ENCODE measurements at regions not wholly inside any gene's neighbourhood (a gene's known extent, or its start where the extent isn't known, plus 50 kb on each side); places are given as distances from the start of the nearest gene placed in this dataset.

DNA sequence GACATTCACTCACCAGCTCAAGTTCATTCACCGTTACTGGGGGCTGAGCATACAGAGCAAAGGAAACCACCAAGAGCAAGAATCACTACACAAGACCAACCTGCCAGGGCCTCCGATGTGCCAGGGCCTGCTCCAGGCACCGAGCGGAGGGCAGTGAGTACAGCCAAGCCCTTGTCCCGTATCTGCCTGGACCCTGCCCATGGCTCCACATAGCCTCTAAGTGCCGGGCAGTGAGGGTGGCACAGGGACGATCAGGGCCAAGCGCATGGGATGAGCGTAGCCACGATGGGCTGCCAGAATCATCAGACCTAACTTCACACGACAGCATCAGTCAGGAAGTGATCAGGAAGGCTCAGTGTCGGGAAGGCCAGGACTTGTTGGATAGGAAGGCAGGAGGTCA, 199.6 kb downstream of the BCL11B start:
- Histone ChIP-seq H3K4me1 (ENCODE audit: control insufficient read depth, insufficient read depth, low read length) (no peaks in the 10 kb centered on the region), H3K9me3 (ENCODE audit: control insufficient read depth, insufficient read depth, low read length) (peaks cover 2% of the 10 kb centered on the region), H3K36me3 (ENCODE audit: control insufficient read depth, insufficient read depth, low read length) (no peaks in the 10 kb centered on the region), H3K27me3 (ENCODE audit: control insufficient read depth, insufficient read depth, low read length) (no peaks in the 10 kb centered on the region), H3K4me3 (ENCODE audit: low read depth, low read length) (no peak overlapping the region), H3K27ac (ENCODE audit: low read depth, low read length) (no peak overlapping the region)
- DNase-seq (ENCODE audit: low read depth in 4 of 6, low spot score in 6 of 6), result no peak
- WGBS (ENCODE audit: insufficient coverage), result 96% methylated on average over 12 of the region's 12 CpGs

DNA sequence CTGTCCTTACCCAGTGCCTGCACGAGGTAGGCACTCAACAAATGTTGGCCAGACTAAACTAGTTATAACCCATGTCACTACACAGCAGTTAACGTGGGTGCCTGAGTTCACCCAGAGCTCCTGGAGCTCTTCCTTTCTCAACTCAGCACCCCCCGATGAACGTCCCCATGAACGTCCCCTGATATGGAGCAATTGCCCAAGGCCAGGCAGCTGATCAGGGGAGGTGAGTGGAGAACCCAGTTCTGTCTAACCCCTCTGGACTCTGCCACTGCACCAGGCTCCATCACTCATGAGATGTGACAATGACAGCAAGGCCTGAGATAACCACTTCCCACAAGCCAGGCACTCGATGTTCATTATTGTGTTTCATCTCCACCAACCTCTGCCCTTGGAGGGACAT, 199.0 kb downstream of the BCL11B start:
- no peaks in the 10 kb centered on the region for H3K4me1 ChIP-seq (ENCODE audit: control insufficient read depth, insufficient read depth, low read length)
- H3K4me3 ChIP-seq (ENCODE audit: low read depth, low read length), result no peak overlapping the region
- peaks cover 2% of the 10 kb centered on the region for H3K9me3 ChIP-seq (ENCODE audit: control insufficient read depth, insufficient read depth, low read length)
- no peaks in the 10 kb centered on the region for H3K36me3 ChIP-seq (ENCODE audit: control insufficient read depth, insufficient read depth, low read length)
- no peaks in the 10 kb centered on the region for H3K27me3 ChIP-seq (ENCODE audit: control insufficient read depth, insufficient read depth, low read length)
- DNase-seq (ENCODE audit: low read depth in 4 of 6, low spot score in 6 of 6), result no peak
- WGBS (ENCODE audit: insufficient coverage), result 93% methylated on average over 5 of the region's 6 CpGs
- H3K27ac ChIP-seq (ENCODE audit: low read depth, low read length), result no peak overlapping the region

DNA sequence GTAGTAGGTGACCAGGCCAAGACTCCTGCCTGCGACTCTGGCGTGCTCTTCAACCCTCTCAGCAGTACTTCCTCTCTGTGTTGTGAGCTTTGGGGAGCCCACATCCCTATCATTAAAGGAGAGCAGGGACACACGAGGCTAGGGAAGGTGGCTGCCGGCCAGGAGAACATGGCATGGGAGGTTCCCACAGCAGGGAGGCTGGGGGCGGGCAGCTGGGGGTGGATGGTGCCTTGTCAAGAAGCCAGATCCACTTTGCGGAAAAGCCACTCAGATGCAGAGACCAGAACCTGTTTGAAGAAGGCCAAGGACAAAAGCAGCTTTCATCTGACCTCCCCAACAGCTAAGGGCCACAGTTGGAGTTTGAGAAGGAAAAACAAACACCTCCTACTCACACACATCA, 198.6 kb downstream of the BCL11B start:
- no peak overlapping the region for H3K4me3 ChIP-seq (ENCODE audit: low read depth, low read length)
- no peaks in the 10 kb centered on the region for H3K4me1 ChIP-seq (ENCODE audit: control insufficient read depth, insufficient read depth, low read length)
- WGBS (ENCODE audit: insufficient coverage), result 54% methylated on average over 2 of the region's 6 CpGs
- peaks cover 2% of the 10 kb centered on the region for H3K9me3 ChIP-seq (ENCODE audit: control insufficient read depth, insufficient read depth, low read length)
- no peak overlapping the region for H3K27ac ChIP-seq (ENCODE audit: low read depth, low read length)
- H3K36me3 ChIP-seq (ENCODE audit: control insufficient read depth, insufficient read depth, low read length), result no peaks in the 10 kb centered on the region
- H3K27me3 ChIP-seq (ENCODE audit: control insufficient read depth, insufficient read depth, low read length), result no peaks in the 10 kb centered on the region
- no peak for DNase-seq (ENCODE audit: low read depth in 4 of 6, low spot score in 6 of 6)

DNA sequence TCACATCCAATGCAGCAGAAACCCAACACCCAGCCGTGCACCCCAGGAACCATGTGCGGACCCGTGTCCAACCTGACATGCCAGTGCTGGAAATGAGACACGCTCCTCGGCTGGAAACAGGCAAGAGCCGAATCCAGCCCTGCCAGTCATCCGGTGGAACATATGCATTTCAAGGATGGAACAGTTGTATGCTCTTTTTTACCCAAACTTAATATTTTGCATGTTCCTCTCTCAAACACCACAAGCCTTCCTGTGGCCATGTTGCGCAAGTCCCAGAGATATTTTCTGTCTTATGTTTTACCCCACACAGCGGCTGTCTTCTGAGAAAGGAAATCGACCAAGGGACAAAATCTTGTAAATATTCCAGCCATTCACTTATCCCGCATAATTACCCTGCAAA, 196.9 kb downstream of the BCL11B start:
- H3K27me3 ChIP-seq (ENCODE audit: control insufficient read depth, insufficient read depth, low read length), result no peaks in the 10 kb centered on the region
- no peaks in the 10 kb centered on the region for H3K36me3 ChIP-seq (ENCODE audit: control insufficient read depth, insufficient read depth, low read length)
- H3K4me1 ChIP-seq (ENCODE audit: control insufficient read depth, insufficient read depth, low read length), result no peaks in the 10 kb centered on the region
- no peak for DNase-seq (ENCODE audit: low read depth in 4 of 6, low spot score in 6 of 6)
- H3K4me3 ChIP-seq (ENCODE audit: low read depth, low read length), result no peak overlapping the region
- no peak overlapping the region for H3K27ac ChIP-seq (ENCODE audit: low read depth, low read length)
- peaks cover 2% of the 10 kb centered on the region for H3K9me3 ChIP-seq (ENCODE audit: control insufficient read depth, insufficient read depth, low read length)
- WGBS (ENCODE audit: insufficient coverage), result 83% methylated on average over 11 of the region's 11 CpGs

DNA sequence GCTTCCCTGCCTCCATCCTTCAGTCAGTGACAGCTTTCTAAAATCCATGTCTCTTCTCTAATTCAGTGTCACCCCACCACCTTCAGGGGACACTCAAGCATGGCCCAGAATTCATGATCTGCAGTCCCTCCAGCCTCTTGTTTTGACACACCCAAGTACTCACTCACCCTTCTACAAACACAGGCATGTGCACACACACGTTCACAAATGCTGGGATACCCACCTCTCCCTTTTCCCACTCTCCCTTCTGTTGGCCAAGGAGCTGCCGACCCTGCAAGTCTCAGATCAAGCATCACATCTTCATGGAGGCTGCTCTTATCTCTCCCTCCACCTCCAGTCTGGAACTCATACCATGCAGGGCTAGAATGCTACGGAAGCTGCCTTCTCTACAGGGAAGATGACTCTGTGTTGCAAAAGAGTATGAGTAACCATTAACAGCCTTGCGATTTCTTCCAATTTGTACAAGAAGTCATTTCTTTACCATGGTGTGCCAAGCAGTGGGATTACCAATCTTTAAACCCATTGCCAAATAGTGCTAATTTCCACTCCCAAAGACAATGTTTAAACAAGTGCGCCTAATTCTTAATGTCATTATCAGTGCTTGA, 196.1 kb downstream of the BCL11B start:
- no peaks in the 10 kb centered on the region for H3K4me1 ChIP-seq (ENCODE audit: control insufficient read depth, insufficient read depth, low read length)
- DNase-seq (ENCODE audit: low read depth in 4 of 6, low spot score in 6 of 6), result no peak
- peaks cover under 1% of the 10 kb centered on the region for H3K9me3 ChIP-seq (ENCODE audit: control insufficient read depth, insufficient read depth, low read length)
- no peak overlapping the region for H3K4me3 ChIP-seq (ENCODE audit: low read depth, low read length)
- WGBS (ENCODE audit: insufficient coverage), result 59% methylated on average over 2 of the region's 5 CpGs
- no peak overlapping the region for H3K27ac ChIP-seq (ENCODE audit: low read depth, low read length)
- no peaks in the 10 kb centered on the region for H3K27me3 ChIP-seq (ENCODE audit: control insufficient read depth, insufficient read depth, low read length)
- H3K36me3 ChIP-seq (ENCODE audit: control insufficient read depth, insufficient read depth, low read length), result no peaks in the 10 kb centered on the region

DNA sequence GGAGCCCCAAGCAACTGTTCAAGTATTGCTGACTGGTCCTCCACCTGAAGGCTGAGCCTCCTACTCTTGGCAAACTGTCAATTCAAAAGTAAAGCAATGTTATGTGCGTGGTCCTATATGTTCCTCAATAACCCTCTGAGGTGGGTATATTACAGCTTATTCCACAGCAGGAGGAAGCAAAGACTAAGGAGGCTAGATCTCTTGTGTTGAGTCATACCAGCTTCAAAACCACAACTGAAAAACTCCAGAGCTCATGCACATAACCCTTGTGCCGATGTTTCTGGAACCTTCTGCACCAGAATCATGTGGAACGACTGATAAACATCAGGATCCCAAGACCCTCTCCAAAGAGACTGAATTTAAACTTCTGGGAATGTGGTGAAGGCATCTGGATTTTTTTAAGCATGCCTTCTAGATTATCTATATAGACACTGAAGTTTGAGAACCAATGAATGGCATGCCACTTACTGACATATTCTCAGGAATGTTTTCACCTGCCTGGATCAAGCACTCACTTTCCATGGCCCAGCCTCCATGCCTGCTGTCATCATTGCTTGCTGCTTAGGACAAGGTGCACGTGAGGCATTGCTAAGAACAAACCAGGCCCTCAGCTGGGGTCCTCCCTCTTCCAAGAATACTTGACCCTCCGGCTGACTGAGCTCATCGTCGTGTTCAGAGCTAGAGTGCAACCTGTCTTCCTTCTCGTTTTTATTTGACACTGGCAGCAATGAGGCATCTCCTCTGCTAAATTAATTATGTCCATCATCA, 194.7 kb downstream of the BCL11B start:
- no peak overlapping the region for H3K27ac ChIP-seq (ENCODE audit: low read depth, low read length)
- no peak for DNase-seq (ENCODE audit: low read depth in 4 of 6, low spot score in 6 of 6)
- H3K9me3 ChIP-seq (ENCODE audit: control insufficient read depth, insufficient read depth, low read length), result no peaks in the 10 kb centered on the region
- H3K36me3 ChIP-seq (ENCODE audit: control insufficient read depth, insufficient read depth, low read length), result no peaks in the 10 kb centered on the region
- no peak overlapping the region for H3K4me3 ChIP-seq (ENCODE audit: low read depth, low read length)
- 79% methylated on average over 5 of the region's 8 CpGs for WGBS (ENCODE audit: insufficient coverage)
- H3K4me1 ChIP-seq (ENCODE audit: control insufficient read depth, insufficient read depth, low read length), result no peaks in the 10 kb centered on the region
- H3K27me3 ChIP-seq (ENCODE audit: control insufficient read depth, insufficient read depth, low read length), result no peaks in the 10 kb centered on the region

DNA sequence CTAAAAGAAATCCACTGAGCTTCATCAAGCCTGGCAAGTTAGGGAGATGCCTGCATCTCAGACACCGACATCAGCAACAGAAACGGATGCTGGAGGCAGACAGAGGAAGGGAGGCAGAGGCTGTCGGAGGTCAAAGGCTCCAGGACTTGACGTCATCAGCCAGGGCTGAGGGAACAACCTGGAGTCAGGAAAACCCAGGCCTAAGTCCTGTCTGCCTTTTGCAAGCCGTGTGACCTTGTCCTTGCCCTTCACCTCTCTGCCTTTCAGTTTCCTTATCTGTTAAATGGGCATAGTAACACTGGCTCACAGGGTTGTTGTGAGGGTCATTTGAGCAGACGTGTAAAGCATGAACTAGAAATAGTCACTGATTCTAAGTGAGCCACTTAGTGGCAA, 194.2 kb downstream of the BCL11B start:
- 95% methylated on average over 4 of the region's 6 CpGs for WGBS (ENCODE audit: insufficient coverage)
- no peaks in the 10 kb centered on the region for H3K4me1 ChIP-seq (ENCODE audit: control insufficient read depth, insufficient read depth, low read length)

DNA sequence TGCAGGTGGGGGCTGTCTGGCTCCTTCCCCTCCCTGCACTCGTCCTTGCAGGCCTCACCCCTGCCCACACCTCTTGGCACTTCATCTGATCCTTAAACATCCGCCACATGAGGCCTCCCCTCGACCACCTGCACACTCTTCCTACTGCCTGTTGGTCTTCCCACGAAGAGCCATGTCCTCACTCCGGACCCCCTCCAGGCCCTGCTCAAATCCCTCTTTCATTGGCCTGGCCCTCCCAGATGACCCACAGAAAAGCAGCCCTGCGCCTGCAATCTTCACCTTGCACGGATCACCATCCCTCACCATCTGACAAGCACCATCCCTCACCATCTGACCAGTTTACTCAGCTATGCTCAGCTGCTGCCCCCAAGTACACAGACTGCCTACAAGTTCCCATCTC, 193.6 kb downstream of the BCL11B start:
- Histone ChIP-seq H3K4me1 (ENCODE audit: control insufficient read depth, insufficient read depth, low read length) (no peaks in the 10 kb centered on the region), H3K9me3 (ENCODE audit: control insufficient read depth, insufficient read depth, low read length) (no peaks in the 10 kb centered on the region), H3K4me3 (ENCODE audit: low read depth, low read length) (no peak overlapping the region), H3K27me3 (ENCODE audit: control insufficient read depth, insufficient read depth, low read length) (no peaks in the 10 kb centered on the region), H3K27ac (ENCODE audit: low read depth, low read length) (no peak overlapping the region), H3K36me3 (ENCODE audit: control insufficient read depth, insufficient read depth, low read length) (no peaks in the 10 kb centered on the region)
- WGBS (ENCODE audit: insufficient coverage), result 82% methylated on average over 7 of the region's 7 CpGs
- DNase-seq (ENCODE audit: low read depth in 4 of 6, low spot score in 6 of 6), result no peak

More for the DNA sequence above, 194.2 kb downstream of the BCL11B start:
- Histone ChIP-seq H3K36me3 (ENCODE audit: control insufficient read depth, insufficient read depth, low read length) (no peaks in the 10 kb centered on the region), H3K27ac (ENCODE audit: low read depth, low read length) (no peak overlapping the region), H3K9me3 (ENCODE audit: control insufficient read depth, insufficient read depth, low read length) (no peaks in the 10 kb centered on the region), H3K4me3 (ENCODE audit: low read depth, low read length) (no peak overlapping the region), H3K27me3 (ENCODE audit: control insufficient read depth, insufficient read depth, low read length) (no peaks in the 10 kb centered on the region)
- DNase-seq (ENCODE audit: low read depth in 4 of 6, low spot score in 6 of 6), result no peak

DNA sequence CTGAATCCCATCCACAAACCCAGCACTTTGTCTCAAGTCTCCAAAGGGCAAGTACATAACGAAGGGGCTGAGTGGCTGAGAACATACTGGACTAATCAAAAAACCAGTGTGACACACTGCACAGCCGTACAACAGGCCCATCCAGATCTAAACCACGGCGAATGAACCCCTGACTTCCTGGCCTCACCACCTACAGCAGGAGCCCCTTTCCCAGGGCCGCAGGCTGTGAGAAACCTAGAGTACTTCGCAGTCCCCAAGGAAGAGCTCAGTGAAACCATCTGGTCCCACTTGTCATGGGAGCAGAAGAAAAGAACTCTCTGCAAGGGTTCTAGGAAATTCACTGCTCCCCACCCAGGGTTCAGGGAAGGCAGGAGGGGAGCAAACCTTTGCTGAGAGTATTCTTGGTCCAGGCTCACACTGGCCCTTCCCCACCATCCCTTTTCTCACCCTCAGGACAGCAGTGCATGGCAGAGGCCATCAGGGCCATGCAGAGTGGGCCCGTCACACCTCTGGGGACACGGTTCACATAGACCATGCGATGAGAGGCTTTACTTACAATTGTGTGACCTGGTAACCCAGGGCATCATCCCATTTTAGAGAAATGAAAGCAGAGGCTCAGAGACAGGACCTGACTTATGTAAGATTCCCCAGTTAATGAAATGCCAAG, 192.8 kb downstream of the BCL11B start:
- DNase-seq (ENCODE audit: low read depth in 4 of 6, low spot score in 6 of 6), result no peak
- WGBS (ENCODE audit: insufficient coverage), result 91% methylated on average over 9 of the region's 9 CpGs
- no peak overlapping the region for H3K4me3 ChIP-seq (ENCODE audit: low read depth, low read length)

DNA sequence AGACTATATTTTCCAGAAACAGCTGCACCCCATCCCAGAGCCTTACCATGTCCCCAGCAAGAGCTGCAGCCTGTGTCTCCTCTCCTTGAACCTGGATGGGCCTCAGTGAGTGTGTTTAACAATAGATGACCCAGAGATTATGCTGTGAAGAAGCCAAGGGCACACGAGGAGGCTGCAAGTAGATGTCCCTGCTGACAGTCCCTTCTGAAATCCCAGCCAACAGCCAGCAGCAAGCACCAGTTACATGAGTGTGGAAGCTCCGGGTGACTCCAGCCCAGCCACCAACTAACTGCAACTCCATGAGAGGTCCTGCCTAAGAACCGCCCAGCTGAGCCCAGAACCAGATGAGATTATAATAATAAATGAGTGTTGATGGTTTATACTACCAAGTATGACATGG, 191.7 kb downstream of the BCL11B start:
- Histone ChIP-seq H3K27ac (ENCODE audit: low read depth, low read length) (no peak overlapping the region), H3K27me3 (ENCODE audit: control insufficient read depth, insufficient read depth, low read length) (no peaks in the 10 kb centered on the region), H3K9me3 (ENCODE audit: control insufficient read depth, insufficient read depth, low read length) (no peaks in the 10 kb centered on the region), H3K4me1 (ENCODE audit: control insufficient read depth, insufficient read depth, low read length) (no peaks in the 10 kb centered on the region), H3K36me3 (ENCODE audit: control insufficient read depth, insufficient read depth, low read length) (no peaks in the 10 kb centered on the region), H3K4me3 (ENCODE audit: low read depth, low read length) (no peak overlapping the region)
- no peak for DNase-seq (ENCODE audit: low read depth in 4 of 6, low spot score in 6 of 6)
- WGBS (ENCODE audit: insufficient coverage), result 100% methylated on average over 1 of the region's 3 CpGs

More for the DNA sequence above, 192.8 kb downstream of the BCL11B start:
- no peak overlapping the region for H3K27ac ChIP-seq (ENCODE audit: low read depth, low read length)
- H3K4me1 ChIP-seq (ENCODE audit: control insufficient read depth, insufficient read depth, low read length), result no peaks in the 10 kb centered on the region
- no peaks in the 10 kb centered on the region for H3K27me3 ChIP-seq (ENCODE audit: control insufficient read depth, insufficient read depth, low read length)
- H3K36me3 ChIP-seq (ENCODE audit: control insufficient read depth, insufficient read depth, low read length), result no peaks in the 10 kb centered on the region
- no peaks in the 10 kb centered on the region for H3K9me3 ChIP-seq (ENCODE audit: control insufficient read depth, insufficient read depth, low read length)

Data from spinal cord (tissue), 9 donors.